ENCODE measurements at regions not wholly inside any gene's neighbourhood (a gene's known extent, or its start where the extent isn't known, plus 50 kb on each side); places are given as distances from the start of the nearest gene placed in this dataset.

DNA sequence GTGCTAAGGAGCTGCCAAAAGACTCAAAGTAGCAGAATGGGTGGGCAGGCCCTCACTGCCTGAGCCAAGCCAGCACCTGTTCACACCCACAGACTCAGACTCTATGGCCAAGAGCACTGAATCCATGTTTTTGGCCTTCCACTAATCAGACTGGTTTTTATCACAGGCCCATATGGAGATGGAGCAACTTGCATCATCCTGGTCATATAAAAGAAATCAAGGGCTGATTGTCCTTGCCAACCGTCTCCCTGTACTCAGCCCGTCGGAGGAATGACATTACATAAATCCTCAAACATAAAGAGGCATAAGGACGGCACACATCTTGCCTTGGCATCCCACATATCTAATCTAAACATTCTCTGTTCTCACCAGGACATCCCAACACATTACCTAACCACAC lies 66.7 kb downstream of the MARCHF4 start:
- Mint-ChIP-seq H3K4me3 (ENCODE audit: unreplicated experiment) (no peak overlapping the region), H3K27ac (ENCODE audit: unreplicated experiment) (no peak overlapping the region), H3K4me1 (ENCODE audit: low read depth, unreplicated experiment) (no peaks in the 10 kb centered on the region), H3K27me3 (ENCODE audit: unreplicated experiment) (no peaks in the 10 kb centered on the region), H3K9me3 (ENCODE audit: unreplicated experiment) (peaks cover 2% of the 10 kb centered on the region), H3K36me3 (ENCODE audit: unreplicated experiment) (peaks cover 4% of the 10 kb centered on the region)
- TF ChIP-seq CTCF (IDR thresholded peaks at IDR 0.05; ENCODE audit: partially characterized antibody, unreplicated experiment): no peak
- no peak for DNase-seq

DNA sequence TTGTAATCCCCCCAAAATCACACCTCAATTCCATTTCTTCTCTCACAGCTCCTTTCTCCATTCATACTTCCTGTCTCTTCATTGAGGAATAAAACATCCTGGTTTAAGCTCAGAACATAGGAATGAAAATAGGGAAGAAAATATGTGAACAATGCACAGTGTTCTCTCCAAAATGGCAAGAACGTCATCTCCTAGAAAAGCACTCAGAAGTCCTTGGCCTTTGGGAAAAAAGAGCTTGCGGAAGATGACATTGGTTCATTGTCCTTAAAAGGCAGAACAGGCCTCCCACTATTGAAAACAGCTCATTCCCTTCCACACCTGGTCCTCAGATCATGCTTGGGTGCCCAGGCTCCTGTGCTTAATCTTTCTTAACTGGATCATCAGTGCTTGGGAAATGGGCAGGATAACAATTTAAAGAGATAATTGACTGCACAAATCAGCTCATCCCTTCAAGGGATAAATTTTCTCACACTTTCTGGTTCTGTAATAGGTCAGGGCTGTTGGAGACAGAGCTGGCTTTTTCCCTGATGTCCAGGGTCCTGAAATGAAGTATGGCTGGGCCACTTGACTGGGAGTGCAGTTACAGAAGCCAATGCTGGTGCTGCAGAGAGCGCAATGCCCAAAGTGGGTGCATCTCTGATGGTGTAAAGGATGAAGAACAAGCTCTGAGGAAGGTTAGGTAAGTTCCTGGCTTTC lies 69.2 kb downstream of the MARCHF4 start:
- no peak for TF ChIP-seq CTCF (IDR thresholded peaks at IDR 0.05; ENCODE audit: partially characterized antibody, unreplicated experiment)

DNA sequence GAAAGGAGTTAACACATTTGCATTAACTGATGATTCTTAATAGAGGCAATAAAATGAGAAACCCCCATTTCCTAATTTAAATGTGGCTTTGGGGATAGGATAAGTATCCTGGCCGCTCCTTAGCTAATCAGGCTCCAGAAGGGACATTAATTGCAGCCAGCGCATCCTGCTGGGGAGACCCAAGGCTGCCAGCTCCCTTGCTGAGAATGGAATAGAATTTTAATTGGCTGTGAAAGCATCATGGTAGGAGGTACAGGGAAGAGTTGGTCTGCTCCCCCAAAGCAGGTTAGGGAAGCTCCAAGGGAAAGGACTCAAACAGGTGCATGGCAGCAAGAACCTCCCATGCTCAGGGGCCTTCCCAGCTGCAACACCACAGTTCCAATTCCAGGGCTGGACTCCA lies 71.4 kb downstream of the MARCHF4 start:
- Mint-ChIP-seq H3K4me1 (ENCODE audit: low read depth, unreplicated experiment) (peaks cover 5% of the 10 kb centered on the region), H3K9me3 (ENCODE audit: unreplicated experiment) (peaks cover 2% of the 10 kb centered on the region), H3K4me3 (ENCODE audit: unreplicated experiment) (no peak overlapping the region), H3K27me3 (ENCODE audit: unreplicated experiment) (no peaks in the 10 kb centered on the region), H3K36me3 (ENCODE audit: unreplicated experiment) (peaks cover 4% of the 10 kb centered on the region), H3K27ac (ENCODE audit: unreplicated experiment) (no peak overlapping the region)
- DNase-seq: no peak
- TF ChIP-seq CTCF (IDR thresholded peaks at IDR 0.05; ENCODE audit: partially characterized antibody, unreplicated experiment): no peak

More for the DNA sequence above, 69.2 kb downstream of the MARCHF4 start:
- no peak overlapping the region for H3K4me3 Mint-ChIP-seq (ENCODE audit: unreplicated experiment)
- peaks cover 4% of the 10 kb centered on the region for H3K36me3 Mint-ChIP-seq (ENCODE audit: unreplicated experiment)
- H3K27me3 Mint-ChIP-seq (ENCODE audit: unreplicated experiment): no peaks in the 10 kb centered on the region
- no peak overlapping the region for H3K27ac Mint-ChIP-seq (ENCODE audit: unreplicated experiment)
- peaks cover 2% of the 10 kb centered on the region for H3K9me3 Mint-ChIP-seq (ENCODE audit: unreplicated experiment)
- DNase-seq: no peak
- peaks cover 5% of the 10 kb centered on the region for H3K4me1 Mint-ChIP-seq (ENCODE audit: low read depth, unreplicated experiment)

DNA sequence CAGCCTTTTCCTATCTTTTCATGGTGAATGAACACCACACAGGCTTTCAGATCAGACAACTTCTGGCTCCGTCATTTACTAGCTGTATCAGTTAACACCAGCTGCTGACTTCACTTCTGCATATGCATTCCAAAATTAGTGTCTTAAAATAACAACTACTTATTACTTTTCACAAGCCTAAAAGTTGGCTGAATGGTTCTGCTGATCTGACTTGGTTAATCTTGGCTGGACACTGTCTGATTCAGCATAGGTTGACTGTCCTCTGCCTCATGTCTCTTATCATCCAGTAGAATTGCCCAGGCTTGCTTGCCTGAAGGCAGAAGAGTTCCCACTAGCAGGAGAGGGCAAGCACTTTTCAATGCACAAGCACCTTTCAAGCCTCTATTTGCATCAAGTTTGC lies 72.7 kb downstream of the MARCHF4 start:
- no peak overlapping the region for H3K27ac Mint-ChIP-seq (ENCODE audit: unreplicated experiment)

More for the DNA sequence above, 72.7 kb downstream of the MARCHF4 start:
- peaks cover 4% of the 10 kb centered on the region for H3K36me3 Mint-ChIP-seq (ENCODE audit: unreplicated experiment)
- DNase-seq: no peak
- H3K4me1 Mint-ChIP-seq (ENCODE audit: low read depth, unreplicated experiment): peaks cover 5% of the 10 kb centered on the region
- peaks cover 2% of the 10 kb centered on the region for H3K9me3 Mint-ChIP-seq (ENCODE audit: unreplicated experiment)
- TF ChIP-seq CTCF (IDR thresholded peaks at IDR 0.05; ENCODE audit: partially characterized antibody, unreplicated experiment): no peak
- no peaks in the 10 kb centered on the region for H3K27me3 Mint-ChIP-seq (ENCODE audit: unreplicated experiment)
- no peak overlapping the region for H3K4me3 Mint-ChIP-seq (ENCODE audit: unreplicated experiment)
